Islet precursor cell (in vitro differentiated cells): ENCODE measurements at regions not wholly inside any gene's neighbourhood (a gene's known extent, or its start where the extent isn't known, plus 50 kb on each side); places are given as distances from the start of the nearest gene placed in this dataset.
"Not testable (repeated sequence)": the region's sequence is repeated elsewhere in the genome, so short reads cannot be mapped to it uniquely, and the experiment has no call there.

ENCODE experiments used
- DNase-seq: peaks from one replicate; pipeline ENCODE4 v3.0.0-alpha.2; 2018

- DNase-seq, result no peak
Measured at GRCh38 chr9:102941868-102942267, 53.3 kb upstream of the CYLC2 start.

- no peak for DNase-seq
Measured at GRCh38 chr9:102922526-102922925, 72.6 kb upstream of the CYLC2 start.

GRCh38 chr9:102911185-102911584 lies 83.9 kb upstream of the CYLC2 start:
- DNase-seq, result no peak

GRCh38 chr9:102905795-102906194 lies 89.3 kb upstream of the CYLC2 start:
- not testable (repeated sequence) for DNase-seq

- no peak for DNase-seq
Measured at GRCh38 chr9:102892025-102892424, 103.1 kb upstream of the CYLC2 start.

- DNase-seq, result not testable (repeated sequence)
Measured at GRCh38 chr9:102888747-102889146, 106.4 kb upstream of the CYLC2 start.

GRCh38 chr9:102875687-102876086 lies 119.4 kb upstream of the CYLC2 start:
- DNase-seq, result no peak

GRCh38 chr9:102867488-102867887 lies 127.6 kb upstream of the CYLC2 start:
- DNase-seq, result peak; percentile 54

GRCh38 chr9:102862478-102862877 lies 132.7 kb upstream of the CYLC2 start:
- DNase-seq, result no peak

GRCh38 chr9:102855641-102856040 lies 139.5 kb upstream of the CYLC2 start:
- DNase-seq, result no peak

- DNase-seq, result no peak
Measured at GRCh38 chr9:102845827-102846371, 149.2 kb upstream of the CYLC2 start.

- no peak for DNase-seq
Measured at GRCh38 chr9:102844716-102845115, 150.4 kb upstream of the CYLC2 start.

GRCh38 chr9:102842423-102842822 lies 152.7 kb upstream of the CYLC2 start:
- DNase-seq, result no peak

GRCh38 chr9:102841376-102841775 lies 153.8 kb upstream of the CYLC2 start:
- DNase-seq, result no peak

GRCh38 chr9:102840335-102840734 lies 154.8 kb upstream of the CYLC2 start:
- DNase-seq, result no peak

- no peak for DNase-seq
Measured at GRCh38 chr9:102832814-102833213, 162.3 kb upstream of the CYLC2 start.

GRCh38 chr9:102796244-102796643 lies 198.9 kb upstream of the CYLC2 start:
- DNase-seq, result no peak

GRCh38 chr9:102795532-102795931 lies 199.6 kb upstream of the CYLC2 start:
- no peak for DNase-seq

GRCh38 chr9:102779356-102779755 lies 215.8 kb upstream of the CYLC2 start:
- no peak for DNase-seq

- no peak for DNase-seq
Measured at GRCh38 chr9:102778746-102779145, 216.4 kb upstream of the CYLC2 start.

- DNase-seq, result no peak
Measured at GRCh38 chr9:102770704-102771103, 224.4 kb upstream of the CYLC2 start.

GRCh38 chr9:102769307-102769706 lies 225.8 kb upstream of the CYLC2 start:
- DNase-seq, result no peak

GRCh38 chr9:102768002-102768401 lies 227.1 kb upstream of the CYLC2 start:
- no peak for DNase-seq

- no peak for DNase-seq
Measured at GRCh38 chr9:102767076-102767475, 228.1 kb upstream of the CYLC2 start.

- DNase-seq, result no peak
Measured at GRCh38 chr9:102740578-102740977, 254.6 kb upstream of the CYLC2 start.

- DNase-seq, result no peak
Measured at GRCh38 chr9:102728946-102729345, 266.2 kb upstream of the CYLC2 start.
